Cardiac fibroblast (primary cell): ENCODE measurements at regions not wholly inside any gene's neighbourhood (a gene's known extent, or its start where the extent isn't known, plus 50 kb on each side); places are given as distances from the start of the nearest gene placed in this dataset.
A peak's percentile ranks its signal among the peaks of the same experiment; 100 is the strongest.
"Not testable (repeated sequence)": the region's sequence is repeated elsewhere in the genome, so short reads cannot be mapped to it uniquely, and the experiment has no call there.

Experiments used
- DNase-seq, 2 donors: peaks; one replicate each; pipeline versions ENCODE4 v3.0.0 to v3.0.0-alpha.2; 2010; ENCODE audit warnings: low read depth in 2 of 2
- H3K4me3 ChIP-seq, 2 donors: replicated peaks in 1 of 2; 1 replicate in 1 of 2; 2 replicates in 1 of 2; pipeline ENCODE4 v1.5.1; 2011; ENCODE audit warnings: low read depth in 2 of 2, low read length in 2 of 2, mild to moderate bottlenecking in 2 of 2, moderate library complexity in 1 of 2
- TF ChIP-seq, protein P1 (sequence below): IDR thresholded peaks from one replicate; pipeline ENCODE4 v1.5.1; 2011; ENCODE audit warnings: low read depth, mild to moderate bottlenecking, low read length, inconsistent platforms

DNA sequence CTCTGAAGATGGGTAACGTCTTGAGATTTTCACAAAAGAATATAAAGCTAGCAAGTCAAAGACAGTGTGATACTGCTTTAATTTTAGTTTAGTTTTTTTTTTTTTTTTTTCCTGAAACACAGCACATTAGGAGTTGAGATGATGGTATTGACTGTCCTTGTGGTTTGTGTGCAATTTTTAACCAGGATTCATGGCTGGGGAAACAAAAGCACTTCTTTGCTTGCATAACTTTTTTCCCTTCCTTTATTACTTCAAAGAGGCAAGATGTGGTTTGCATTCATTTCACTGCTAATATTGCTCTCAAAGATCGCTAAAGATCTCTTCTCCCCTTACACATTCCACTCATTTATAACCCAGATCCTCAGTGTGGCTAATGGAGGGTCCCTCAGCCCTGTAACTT is 157.1 kb upstream of the PZP start:
- TF ChIP-seq, protein P1, sequence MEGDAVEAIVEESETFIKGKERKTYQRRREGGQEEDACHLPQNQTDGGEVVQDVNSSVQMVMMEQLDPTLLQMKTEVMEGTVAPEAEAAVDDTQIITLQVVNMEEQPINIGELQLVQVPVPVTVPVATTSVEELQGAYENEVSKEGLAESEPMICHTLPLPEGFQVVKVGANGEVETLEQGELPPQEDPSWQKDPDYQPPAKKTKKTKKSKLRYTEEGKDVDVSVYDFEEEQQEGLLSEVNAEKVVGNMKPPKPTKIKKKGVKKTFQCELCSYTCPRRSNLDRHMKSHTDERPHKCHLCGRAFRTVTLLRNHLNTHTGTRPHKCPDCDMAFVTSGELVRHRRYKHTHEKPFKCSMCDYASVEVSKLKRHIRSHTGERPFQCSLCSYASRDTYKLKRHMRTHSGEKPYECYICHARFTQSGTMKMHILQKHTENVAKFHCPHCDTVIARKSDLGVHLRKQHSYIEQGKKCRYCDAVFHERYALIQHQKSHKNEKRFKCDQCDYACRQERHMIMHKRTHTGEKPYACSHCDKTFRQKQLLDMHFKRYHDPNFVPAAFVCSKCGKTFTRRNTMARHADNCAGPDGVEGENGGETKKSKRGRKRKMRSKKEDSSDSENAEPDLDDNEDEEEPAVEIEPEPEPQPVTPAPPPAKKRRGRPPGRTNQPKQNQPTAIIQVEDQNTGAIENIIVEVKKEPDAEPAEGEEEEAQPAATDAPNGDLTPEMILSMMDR, result no peak
- no peak overlapping the region for H3K4me3 ChIP-seq
- DNase-seq, result peak in 1 of 2 donors; percentile 37

DNA sequence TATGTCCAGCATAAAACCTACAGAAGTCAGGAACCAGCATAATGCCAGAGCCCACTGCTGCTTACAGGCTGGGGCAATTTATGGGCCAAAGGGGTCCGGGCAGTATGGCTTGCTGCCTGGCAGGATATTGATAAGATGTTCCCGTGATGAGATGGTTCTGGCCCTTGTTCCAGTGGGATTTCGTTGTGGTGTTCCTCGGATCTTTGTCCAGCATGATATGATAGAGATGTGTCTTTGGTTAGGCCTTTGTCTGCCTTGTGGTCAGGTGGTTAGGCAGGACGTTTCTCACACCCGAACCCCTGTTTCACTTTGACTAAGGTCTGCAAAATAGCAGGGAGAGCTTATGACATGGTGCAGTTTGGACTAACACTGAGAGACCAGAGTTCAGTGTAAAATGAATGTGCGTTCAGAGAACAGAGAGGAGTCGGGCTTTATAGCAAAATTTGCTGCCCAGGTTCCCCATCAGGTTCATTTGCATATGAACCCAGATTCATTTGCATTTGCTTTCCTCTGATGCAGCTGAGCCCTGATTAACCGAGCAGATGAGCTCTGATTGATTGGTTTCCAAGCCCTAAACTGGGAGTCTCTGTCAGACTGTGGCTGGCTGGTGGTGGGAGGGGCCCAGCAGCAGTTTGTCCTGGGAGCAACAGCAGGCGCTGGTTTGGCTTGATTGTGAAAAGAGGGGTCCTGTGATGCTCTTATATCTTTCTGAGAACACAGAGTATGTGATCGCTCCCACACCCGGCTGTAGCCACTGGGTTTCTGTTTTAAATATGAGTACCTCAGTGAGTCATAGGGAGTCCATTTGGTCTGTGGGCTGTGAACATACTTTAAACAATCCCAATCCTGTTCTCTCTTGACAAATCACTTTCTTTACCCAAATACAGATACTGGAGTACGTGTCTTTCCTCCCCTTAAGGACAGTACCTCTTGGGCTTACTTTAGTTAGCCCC is 156.3 kb upstream of the PZP start:
- TF ChIP-seq, protein P1, result no peak
- DNase-seq, result peak; percentile 26 to 67
- H3K4me3 ChIP-seq, result no peak overlapping the region

DNA sequence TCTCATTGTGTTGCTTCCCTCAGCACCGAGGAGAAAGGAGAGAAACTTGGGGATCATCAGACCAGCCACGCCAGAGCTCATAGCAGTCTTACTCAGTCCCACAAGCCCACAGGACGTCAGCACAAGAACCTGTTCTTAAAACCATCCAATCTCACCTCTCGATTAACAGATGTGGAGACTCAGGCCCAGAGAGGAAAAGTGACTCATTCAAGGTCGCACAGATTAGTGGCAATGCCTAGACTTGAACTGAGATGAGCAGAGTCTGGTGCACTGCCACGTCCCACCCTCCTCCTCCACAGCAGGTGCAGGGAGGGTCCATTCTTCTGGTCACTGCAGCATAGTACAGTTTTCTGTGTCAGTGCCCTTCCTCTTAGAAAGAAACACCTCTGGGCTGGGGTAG is 154.9 kb upstream of the PZP start:
- no peak for DNase-seq
- TF ChIP-seq, protein P1, result no peak
- H3K4me3 ChIP-seq, result no peak overlapping the region

DNA sequence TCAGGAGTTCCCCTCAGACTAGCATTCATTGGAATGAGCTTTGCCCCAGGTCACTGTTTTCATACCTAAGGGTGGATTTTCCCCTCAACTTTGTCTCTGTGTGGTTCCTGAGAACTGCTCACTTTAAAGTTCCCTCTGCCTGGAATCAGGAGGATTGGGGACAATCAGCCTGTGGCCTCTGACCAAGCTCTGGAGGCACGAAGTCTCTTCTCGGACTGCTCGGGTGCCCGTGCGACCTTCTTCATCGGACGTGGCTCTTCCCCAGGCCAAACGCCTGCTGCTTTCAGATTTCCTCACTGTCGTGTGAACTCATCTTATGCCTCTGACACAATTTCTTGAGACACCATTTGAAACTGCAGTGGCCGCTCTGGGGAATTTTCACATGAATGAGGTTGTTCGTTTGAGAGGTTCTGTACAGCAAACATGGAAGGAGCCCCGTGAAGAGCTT is 153.7 kb upstream of the PZP start:
- no peak for DNase-seq
- no peak overlapping the region for H3K4me3 ChIP-seq
- TF ChIP-seq, protein P1, result no peak

DNA sequence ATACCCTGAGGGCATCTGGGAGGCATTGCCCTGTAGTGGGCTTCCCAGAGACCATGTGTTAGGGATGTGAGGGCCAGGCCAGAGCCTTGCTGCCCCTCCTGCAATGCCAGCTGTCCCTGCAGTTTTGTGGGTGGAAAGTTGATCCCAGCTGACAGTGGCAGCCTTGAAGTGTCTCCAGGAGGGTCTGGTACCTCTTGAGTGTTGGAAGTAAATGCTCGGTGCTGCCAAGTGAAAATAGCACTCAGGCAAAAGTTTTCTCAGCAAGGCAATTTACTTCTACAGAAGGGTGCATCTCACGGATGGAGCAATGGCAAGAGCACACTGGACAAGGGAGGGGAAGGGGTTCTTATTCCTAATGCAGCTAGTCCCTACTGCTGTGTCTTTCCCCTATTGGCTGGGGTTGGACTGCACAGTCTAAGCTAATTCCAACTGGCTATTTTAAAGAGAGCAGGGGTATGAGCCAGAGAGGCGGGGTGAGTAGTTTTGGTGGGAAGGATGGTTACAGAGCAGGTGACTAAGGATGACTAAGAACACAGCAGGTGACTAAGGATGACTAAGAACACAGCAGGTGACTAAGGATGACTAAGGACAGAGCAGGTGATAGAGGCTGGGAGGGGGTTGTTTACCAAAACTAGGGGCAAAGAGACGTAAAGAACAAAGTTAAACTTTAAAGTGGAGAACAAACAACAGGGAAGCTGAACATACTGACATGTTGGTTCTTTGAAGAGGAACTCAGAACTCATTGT is 146.0 kb upstream of the PZP start:
- not testable (repeated sequence) for DNase-seq, H3K4me3 ChIP-seq

DNA sequence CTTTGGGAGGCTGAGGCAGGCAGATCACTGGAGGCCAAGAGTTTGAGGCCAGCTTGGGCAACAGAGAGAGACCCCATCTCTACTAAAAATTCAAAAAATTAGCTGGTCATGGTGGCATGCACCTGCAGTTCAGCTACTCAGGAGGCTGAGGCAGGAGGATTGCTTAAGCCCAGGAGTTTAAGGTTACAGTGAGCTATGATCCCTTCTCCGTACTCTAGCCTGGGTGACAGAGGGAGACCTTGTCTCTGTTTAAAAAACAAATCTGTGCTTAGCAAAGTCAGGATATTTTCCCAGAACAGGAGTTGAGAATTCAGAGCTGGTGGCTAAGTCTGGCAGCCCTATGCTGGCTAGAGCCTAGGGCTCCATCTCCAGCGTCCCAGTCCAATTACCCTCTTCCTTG is 142.9 kb upstream of the PZP start:
- DNase-seq, result no peak

More for the DNA sequence above, 142.9 kb upstream of the PZP start:
- TF ChIP-seq, protein P1, result no peak
- H3K4me3 ChIP-seq, result no peak overlapping the region
